Glutamatergic neuron (in vitro differentiated cells): ENCODE measurements at regions not wholly inside any gene's neighbourhood (a gene's known extent, or its start where the extent isn't known, plus 50 kb on each side); places are given as distances from the start of the nearest gene placed in this dataset.

ENCODE experiments used
- DNase-seq: peaks from one replicate; pipeline ENCODE4 v3.0.0; 2022
- H3K27ac Mint-ChIP-seq: one replicate; pipeline ENCODE4 v1.8.0; 2020; ENCODE audit warnings: mild to moderate bottlenecking, mixed read lengths, inconsistent platforms; ENCODE audit not compliant: unreplicated experiment
- H3K27me3 Mint-ChIP-seq: one replicate; pipeline ENCODE4 v1.8.0; 2020; ENCODE audit warnings: mild to moderate bottlenecking, moderate library complexity, mixed read lengths, inconsistent platforms; ENCODE audit not compliant: unreplicated experiment
- H3K36me3 Mint-ChIP-seq: one replicate; pipeline ENCODE4 v1.8.0; 2020; ENCODE audit warnings: mild to moderate bottlenecking, mixed read lengths, inconsistent platforms; ENCODE audit not compliant: unreplicated experiment
- H3K4me1 Mint-ChIP-seq: one replicate; pipeline ENCODE4 v1.8.0; 2020; ENCODE audit warnings: mild to moderate bottlenecking, low read depth, mixed read lengths, inconsistent platforms; ENCODE audit not compliant: unreplicated experiment
- H3K4me3 Mint-ChIP-seq: one replicate; pipeline ENCODE4 v1.8.0; 2020; ENCODE audit warnings: mild to moderate bottlenecking, mixed read lengths, inconsistent platforms; ENCODE audit not compliant: unreplicated experiment
- H3K9me3 Mint-ChIP-seq: one replicate; pipeline ENCODE4 v1.8.0; 2020; ENCODE audit warnings: mild to moderate bottlenecking, moderate library complexity, mixed read lengths, inconsistent platforms; ENCODE audit not compliant: unreplicated experiment
- CTCF ChIP-seq: fragments of 200-600 bp; sonication (generic); IDR thresholded peaks from one replicate; pipeline ENCODE4 v1.5.0; 2021; ENCODE audit not compliant: partially characterized antibody, unreplicated experiment

- peaks cover 2% of the 10 kb centered on the region for H3K27me3 Mint-ChIP-seq
- no peaks in the 10 kb centered on the region for H3K4me1 Mint-ChIP-seq
- no peaks in the 10 kb centered on the region for H3K36me3 Mint-ChIP-seq
- TF ChIP-seq CTCF, result no peak
- no peak for DNase-seq
- no peak overlapping the region for H3K4me3 Mint-ChIP-seq
- no peak overlapping the region for H3K27ac Mint-ChIP-seq
- H3K9me3 Mint-ChIP-seq, result no peaks in the 10 kb centered on the region
Measured at GRCh38 chr3:107962946-107963345, 127.9 kb downstream of the CD47 start.

- H3K9me3 Mint-ChIP-seq, result no peaks in the 10 kb centered on the region
- H3K27me3 Mint-ChIP-seq, result peaks cover 2% of the 10 kb centered on the region
- TF ChIP-seq CTCF, result no peak
- no peaks in the 10 kb centered on the region for H3K4me1 Mint-ChIP-seq
- no peaks in the 10 kb centered on the region for H3K36me3 Mint-ChIP-seq
- H3K27ac Mint-ChIP-seq, result no peak overlapping the region
- no peak overlapping the region for H3K4me3 Mint-ChIP-seq
- no peak for DNase-seq
Measured at GRCh38 chr3:107962037-107962436, 128.8 kb downstream of the CD47 start.

- TF ChIP-seq CTCF, result no peak
- peaks cover 2% of the 10 kb centered on the region for H3K27me3 Mint-ChIP-seq
- DNase-seq, result no peak
- H3K4me3 Mint-ChIP-seq, result no peak overlapping the region
- H3K4me1 Mint-ChIP-seq, result peaks cover 1% of the 10 kb centered on the region
- no peaks in the 10 kb centered on the region for H3K36me3 Mint-ChIP-seq
- H3K9me3 Mint-ChIP-seq, result no peaks in the 10 kb centered on the region
- no peak overlapping the region for H3K27ac Mint-ChIP-seq
Measured at GRCh38 chr3:107959550-107960154, 131.2 kb downstream of the CD47 start.

- Mint-ChIP-seq H3K27me3 (peaks cover 2% of the 10 kb centered on the region), H3K4me1 (peaks cover 1% of the 10 kb centered on the region), H3K36me3 (no peaks in the 10 kb centered on the region), H3K27ac (no peak overlapping the region), H3K9me3 (no peaks in the 10 kb centered on the region), H3K4me3 (no peak overlapping the region)
- no peak for TF ChIP-seq CTCF
- no peak for DNase-seq
Measured at GRCh38 chr3:107958146-107958545, 132.7 kb downstream of the CD47 start.

GRCh38 chr3:107956991-107957900 lies 133.6 kb downstream of the CD47 start:
- Mint-ChIP-seq H3K4me3 (no peak overlapping the region), H3K27me3 (no peaks in the 10 kb centered on the region), H3K36me3 (no peaks in the 10 kb centered on the region), H3K9me3 (no peaks in the 10 kb centered on the region), H3K4me1 (peaks cover 1% of the 10 kb centered on the region), H3K27ac (no peak overlapping the region)
- no peak for TF ChIP-seq CTCF
- DNase-seq, result no peak
